NCI-H2107 (cell line): ENCODE measurements at regions not wholly inside any gene's neighbourhood (a gene's known extent, or its start where the extent isn't known, plus 50 kb on each side); places are given as distances from the start of the nearest gene placed in this dataset.

Experiments used
- DNase-seq: peaks from one replicate; lab custom pipeline; 2025; lab: John Stamatoyannopoulos, UW

GRCh38 chr20:60581606-60582115 is 623.4 kb downstream of the CDH26 start:
- DNase-seq: no peak

GRCh38 chr20:60583741-60584140 is 625.5 kb downstream of the CDH26 start:
- DNase-seq: no peak

DNA sequence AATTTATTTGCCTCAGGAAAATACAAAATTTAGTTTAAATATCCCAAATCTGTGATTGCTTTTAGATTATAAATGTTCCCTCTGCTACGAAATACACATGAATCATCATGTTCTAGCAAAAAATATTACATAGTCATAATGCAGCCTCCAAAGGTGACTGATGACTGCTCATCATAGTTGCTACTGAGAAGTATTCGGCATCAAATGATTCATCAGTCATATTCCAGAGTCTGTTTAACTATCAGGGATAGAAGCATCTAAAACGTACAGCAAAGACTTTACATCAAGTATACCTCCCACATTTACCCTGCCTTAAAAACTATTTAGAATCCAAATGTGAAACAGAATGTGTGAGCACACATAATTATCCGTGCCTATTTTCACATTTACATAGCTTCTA is 626.0 kb downstream of the CDH26 start:
- no peak for DNase-seq

DNA sequence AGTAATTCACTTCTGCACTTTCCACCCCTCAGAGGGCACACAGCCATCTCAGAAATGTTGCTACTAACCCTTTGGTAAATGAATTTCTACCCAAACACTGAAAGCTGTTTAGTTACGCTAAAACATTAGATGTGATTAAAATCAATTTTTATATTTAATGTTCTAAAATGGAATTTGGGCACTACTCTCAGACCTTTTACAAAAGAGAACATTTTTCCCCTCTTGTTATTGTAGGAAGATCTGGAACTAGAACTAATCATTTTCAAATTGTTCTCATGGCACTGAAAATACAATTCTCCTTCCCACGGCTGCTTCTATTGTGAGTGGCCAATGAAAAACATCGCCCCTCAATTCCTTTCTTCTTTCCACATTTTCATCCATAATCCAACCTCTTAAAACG is 627.4 kb downstream of the CDH26 start:
- DNase-seq: no peak

DNA sequence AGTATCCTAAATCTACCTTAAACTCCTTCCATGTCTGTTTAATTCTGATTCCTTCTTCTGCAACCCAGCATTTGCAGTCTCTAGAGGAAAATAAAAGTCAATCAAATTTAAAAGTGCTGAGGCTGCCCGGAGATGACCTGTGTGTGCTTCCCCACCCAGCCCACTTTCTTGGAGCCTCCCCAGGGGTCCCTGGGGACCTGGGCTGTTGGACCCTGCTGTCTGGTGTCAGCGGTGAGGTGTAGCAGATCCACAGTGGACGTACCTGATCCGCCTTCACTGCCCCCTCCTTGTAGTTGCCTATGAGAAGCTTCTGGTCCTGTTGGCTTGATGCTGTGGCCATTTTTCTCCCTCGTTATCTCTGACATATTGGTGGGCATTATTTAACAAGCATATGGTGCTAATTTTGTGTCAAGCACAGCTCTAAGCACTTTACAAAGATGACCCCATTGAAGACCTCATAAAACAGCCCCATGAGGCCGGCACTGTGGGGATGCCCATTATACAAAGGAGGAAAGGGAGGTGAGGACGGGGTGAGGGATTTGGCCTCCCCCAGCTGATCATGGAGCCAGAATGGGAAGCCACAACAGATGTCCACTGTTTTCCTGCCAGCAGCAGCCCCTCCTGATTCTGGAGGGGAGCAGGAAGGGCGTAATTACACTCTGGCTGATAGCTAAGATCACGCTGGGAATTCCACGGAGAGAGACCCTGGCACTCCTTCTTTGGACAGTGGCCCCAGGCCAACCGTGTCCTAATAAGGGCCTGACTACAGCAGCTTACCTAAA is 628.2 kb downstream of the CDH26 start:
- no peak for DNase-seq

DNA sequence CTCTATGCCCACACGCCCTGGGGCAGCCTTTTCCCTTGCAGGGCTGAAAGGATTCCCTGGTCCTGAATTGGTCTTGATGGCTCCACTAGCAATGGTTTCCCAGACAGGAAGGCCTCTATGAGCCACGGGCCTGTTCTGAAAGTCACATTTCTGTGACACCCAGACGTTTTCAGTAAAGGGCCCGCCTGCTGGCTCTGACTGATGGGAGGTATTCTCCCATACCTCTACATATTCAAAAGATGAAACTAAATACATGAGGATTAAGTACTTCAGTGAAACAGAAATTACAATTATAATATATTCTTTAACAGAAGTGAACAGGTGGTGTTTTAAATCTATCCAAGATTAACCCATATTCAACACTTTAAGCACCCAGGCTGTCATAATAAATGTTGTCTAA is 629.8 kb downstream of the CDH26 start:
- DNase-seq: no peak

DNA sequence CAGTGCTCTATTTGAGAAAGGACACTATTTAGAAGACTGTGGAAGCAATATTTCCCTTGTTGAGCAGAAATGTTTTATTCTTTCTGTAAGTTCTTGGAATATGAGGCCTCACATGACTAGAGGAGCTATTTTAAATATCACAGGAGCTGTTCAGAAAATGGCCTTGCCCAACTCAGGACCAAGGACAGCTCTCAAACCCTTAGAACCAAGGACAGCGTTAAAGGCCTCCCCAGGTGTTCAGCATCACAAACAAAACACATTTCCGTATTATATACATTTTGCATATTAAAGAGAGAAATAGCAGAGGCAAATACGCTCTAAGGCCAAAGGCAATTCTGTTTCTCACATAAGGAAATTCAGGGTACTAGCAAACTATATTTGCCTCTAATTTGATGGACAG is 631.4 kb downstream of the CDH26 start:
- DNase-seq: no peak

DNA sequence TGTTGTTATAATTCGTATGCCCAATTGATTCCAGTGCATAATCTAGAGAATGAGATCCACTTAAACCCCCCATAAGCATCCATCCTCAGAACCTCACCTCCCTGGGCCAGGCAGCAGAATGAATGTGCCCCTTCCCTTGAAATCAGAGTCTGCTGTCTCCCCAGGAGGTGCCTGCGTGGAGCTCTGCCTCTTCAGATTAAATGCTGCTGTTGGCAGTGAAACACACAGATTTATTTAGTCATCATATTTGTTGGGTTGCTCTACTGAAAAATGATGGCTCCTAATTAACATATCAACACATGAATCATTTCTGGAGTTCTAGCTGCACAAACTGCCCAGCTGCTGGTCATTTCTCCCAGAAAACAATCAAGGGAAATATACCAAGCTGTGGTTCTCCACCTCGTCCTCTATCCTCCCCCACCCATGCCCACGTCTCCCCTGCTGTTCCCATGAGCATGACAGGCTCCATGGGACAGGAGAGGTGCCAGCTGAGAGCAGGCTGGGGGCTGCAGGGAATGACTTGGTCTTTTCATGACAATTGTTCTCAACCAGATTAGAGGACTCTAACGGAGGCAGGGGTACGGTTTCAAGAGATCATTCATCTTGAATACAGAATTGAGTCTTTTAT is 633.1 kb downstream of the CDH26 start:
- DNase-seq: no peak

- DNase-seq: no peak
Observed at GRCh38 chr20:60598528-60598927, 640.3 kb downstream of the CDH26 start.

DNA sequence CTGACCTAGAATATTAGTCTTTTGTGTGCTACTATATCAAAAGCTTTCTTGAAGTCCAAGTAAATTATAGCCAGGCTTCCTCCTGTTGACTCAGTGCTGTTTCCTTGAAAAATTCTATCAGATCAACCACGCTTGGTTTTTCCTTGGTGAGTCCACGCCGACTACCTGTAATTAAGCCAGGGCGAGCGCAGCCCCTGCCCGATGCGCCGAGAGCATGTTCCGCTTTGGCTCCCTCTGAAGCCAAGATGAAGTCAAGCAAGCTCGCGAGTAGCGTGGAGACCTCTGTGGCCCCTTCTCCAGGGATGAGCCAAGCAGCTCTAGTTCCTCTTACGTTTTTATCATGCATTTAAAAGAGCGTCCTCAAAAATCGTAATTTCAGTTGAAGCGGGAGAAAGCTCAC is 641.2 kb downstream of the CDH26 start:
- no peak for DNase-seq

DNA sequence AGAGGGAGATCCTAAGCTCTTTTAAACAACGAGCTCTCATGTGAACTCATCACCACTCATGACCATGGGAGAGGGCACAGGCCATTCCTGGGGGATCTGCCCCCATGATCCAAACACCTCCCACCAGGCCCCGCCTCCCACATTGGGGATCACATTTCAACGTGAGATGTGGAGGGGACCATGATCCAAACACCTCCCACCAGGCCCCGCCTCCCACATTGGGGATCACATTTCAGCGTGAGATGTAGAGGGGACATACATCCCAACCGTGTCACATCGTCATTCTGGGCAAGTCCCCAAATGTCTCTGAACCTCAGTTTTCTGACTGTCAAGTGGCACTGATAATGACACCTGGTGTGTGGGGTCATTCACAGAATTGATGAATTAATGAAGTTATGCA is 641.8 kb downstream of the CDH26 start:
- no peak for DNase-seq

- DNase-seq: no peak
Observed at GRCh38 chr20:60624066-60624465, 628.0 kb upstream of the CDH4 start.

DNA sequence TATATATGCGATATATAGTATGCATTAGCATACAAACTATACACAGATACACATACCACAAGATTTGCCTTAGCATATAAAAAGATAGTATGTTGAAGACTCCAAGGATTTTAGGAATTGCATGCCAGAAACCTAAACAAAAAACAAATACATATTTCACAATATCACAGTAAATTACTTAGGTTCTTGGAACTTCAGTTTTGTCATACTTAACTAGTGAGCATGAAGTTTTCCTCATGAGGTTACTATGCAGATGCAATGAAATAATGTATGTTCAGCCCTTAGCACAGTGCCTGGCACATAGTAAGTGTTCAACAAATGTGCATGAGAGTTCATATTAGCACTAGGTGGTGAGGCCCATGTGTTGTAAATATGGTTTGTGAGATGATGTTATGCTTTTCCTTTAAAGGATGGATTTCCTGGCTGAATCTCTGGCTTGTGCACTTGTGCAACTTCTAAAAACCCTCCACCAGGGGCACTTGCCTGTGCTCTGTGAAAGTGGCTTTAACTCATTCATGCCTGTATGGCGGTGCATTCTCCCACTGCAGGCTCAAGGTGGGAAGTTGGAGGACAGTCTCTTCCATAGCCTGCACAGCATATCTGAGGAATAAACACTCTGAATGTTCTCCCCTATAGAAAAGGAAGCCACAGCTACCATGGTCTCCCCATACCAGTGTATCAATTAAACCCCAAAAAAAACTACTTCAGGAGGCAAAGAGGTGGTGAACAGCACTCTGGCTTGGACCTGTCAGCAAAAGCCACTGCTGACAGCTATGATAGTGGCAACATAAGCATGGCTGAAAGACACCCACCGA is 624.1 kb upstream of the CDH4 start:
- no peak for DNase-seq

- no peak for DNase-seq
Observed at GRCh38 chr20:60628749-60629148, 623.3 kb upstream of the CDH4 start.

DNA sequence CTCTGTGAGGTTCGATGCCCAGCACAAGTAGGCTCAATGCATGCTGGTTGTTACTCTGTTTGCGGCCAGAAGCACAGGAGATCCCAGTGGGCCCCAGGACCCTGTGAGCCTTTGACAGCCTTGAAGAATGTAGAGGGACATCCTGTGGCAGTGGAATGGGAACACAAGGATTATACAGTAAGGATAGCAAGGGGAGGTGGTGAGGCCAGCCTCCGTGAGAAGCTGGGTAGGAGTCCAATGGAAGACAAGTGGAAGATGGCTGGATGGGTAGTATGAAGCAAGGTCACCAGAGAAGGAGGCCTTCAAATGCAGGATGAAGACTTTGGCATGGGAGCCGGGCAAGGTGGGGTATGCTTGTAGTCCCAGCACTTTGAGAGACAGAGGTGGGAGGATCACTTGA is 622.9 kb upstream of the CDH4 start:
- no peak for DNase-seq

- peak; percentile 72 for DNase-seq
Observed at GRCh38 chr20:60630609-60631008, 621.5 kb upstream of the CDH4 start.

DNA sequence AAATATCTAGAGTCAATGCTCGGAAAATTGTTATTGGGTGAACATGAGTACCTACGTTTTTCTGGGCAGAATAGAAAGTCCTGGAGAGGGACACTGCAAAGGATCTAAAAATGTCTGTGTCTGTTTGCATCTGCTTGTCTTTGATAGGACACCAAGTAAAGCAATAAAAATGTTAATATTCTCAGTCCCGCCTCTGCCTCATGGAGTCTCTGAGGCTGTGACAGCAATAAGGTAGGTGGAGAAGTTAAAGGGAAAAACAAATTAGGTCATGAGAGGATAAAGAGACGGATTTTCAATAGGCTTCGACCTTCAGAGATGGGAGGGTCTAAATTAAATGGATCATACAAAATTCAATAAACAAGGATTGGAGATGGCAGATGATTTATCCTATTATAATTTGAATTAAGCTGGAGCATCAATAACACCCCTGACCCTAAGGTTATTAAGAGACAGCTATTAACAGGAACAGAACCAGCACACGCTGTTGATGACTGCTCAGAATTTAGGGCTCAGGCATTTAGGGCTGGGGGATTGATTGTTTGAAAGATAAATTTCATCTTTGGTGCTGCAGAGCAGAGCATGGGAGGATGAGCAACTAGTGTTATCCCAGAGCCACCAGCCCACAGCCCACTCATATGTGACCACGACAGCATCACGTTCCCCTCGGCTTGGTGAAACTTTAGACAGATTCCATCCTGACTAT is 620.3 kb upstream of the CDH4 start:
- DNase-seq: no peak

GRCh38 chr20:60632391-60633262 is 619.4 kb upstream of the CDH4 start:
- DNase-seq: no peak

DNA sequence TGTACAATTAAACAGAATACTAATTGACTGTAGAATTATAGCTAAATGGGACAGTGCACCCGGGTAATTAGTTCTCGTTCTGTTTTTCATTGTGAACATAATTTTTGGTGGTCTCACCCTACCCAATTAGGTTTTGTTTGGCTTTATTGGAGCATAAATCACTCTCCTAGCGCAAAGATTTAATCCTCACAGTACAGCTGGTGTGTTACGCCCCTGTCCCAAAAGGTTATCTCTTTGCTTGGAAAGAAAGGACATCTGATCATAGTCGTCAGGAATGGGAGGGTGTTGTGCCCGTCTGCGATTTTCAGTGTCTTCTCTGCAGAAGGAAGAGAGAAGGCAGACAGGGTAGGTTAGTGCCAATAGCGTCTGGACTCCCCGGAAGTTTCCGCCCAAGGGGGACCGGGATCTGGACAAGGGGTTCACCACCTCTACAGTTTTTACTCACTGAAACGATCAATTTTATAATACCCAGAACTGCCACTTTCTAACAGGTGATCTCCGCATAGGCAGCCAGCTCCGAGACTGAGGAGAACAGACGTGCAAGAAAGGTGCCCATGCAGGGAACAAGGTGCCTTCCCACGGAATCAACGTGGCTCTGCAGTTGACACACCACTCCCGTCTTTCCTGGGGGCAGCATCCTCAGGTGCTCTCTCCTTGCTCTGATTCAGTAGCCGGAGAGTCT is 617.4 kb upstream of the CDH4 start:
- DNase-seq: no peak

DNA sequence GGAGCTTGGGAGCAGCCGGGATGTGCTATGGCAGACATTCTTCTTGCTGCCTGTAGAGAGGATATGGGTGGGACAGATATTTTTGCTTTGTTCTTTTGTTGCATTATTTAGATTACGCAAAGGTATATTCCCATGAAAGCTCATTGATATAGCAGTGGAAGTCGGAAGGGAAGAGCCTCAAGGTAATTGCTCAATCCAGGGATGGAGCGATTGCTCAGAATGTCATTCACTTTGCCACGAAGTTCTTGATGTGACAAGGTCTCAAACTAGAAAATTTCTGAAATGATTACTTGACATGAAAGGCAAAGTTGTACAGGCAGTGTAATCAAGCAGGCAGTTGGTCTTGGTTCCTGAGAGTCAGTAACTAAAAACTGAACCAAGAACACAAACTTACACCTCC is 615.6 kb upstream of the CDH4 start:
- no peak for DNase-seq

DNA sequence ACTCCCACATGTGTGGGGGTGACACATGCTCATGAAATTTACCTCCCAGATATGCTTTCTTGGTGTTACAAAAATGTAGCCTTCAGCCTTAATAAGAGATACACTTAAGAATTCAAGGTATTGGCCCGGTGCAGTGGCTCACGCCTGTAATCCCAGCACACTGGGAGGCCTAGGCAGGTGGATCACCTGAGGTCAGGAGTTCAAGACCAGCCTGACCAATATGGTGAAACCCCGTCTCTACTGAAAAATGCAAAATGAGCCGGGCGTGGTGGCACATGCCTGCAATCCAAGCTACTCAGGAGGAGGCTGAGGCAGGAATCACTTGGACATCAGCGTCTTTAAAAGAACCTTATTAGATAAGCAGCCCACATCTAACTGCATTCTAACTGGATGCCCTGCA is 614.3 kb upstream of the CDH4 start:
- DNase-seq: no peak
